ENCODE measurements at regions not wholly inside any gene's neighbourhood (a gene's known extent, or its start where the extent isn't known, plus 50 kb on each side); places are given as distances from the start of the nearest gene placed in this dataset.

- in situ Hi-C loops (cut with MboI; ENCODE audit: low pct_unique_long_range_greater_than_20kb, low sequenced_read_pairs, unreplicated experiment) = no loop called here
Observed at GRCh38 chr9:11432361-11432760, 819.6 kb upstream of the PTPRD start.

GRCh38 chr9:11443631-11444030 lies 830.8 kb upstream of the PTPRD start:
- TF ChIP-seq CTCF (IDR thresholded peaks at IDR 0.05; ENCODE audit: extremely low read depth, insufficient read depth, missing control alignments) = no peak
- no peak for DNase-seq (ENCODE audit: low spot score)
- in situ Hi-C loops (cut with MboI; ENCODE audit: low pct_unique_long_range_greater_than_20kb, low sequenced_read_pairs, unreplicated experiment) = no loop called here

More at GRCh38 chr9:11432361-11432760, 819.6 kb upstream of the PTPRD start:
- TF ChIP-seq CTCF (IDR thresholded peaks at IDR 0.05; ENCODE audit: extremely low read depth, insufficient read depth, missing control alignments) = no peak
- no peak for DNase-seq (ENCODE audit: low spot score)

GRCh38 chr9:11457825-11458790 lies 845.3 kb upstream of the PTPRD start:
- DNase-seq (ENCODE audit: low spot score) = no peak
- TF ChIP-seq CTCF (IDR thresholded peaks at IDR 0.05; ENCODE audit: extremely low read depth, insufficient read depth, missing control alignments) = no peak
- in situ Hi-C loops (cut with MboI; ENCODE audit: low pct_unique_long_range_greater_than_20kb, low sequenced_read_pairs, unreplicated experiment) = no loop called here

- in situ Hi-C loops (cut with MboI; ENCODE audit: low pct_unique_long_range_greater_than_20kb, low sequenced_read_pairs, unreplicated experiment) = no loop called here
- no peak for TF ChIP-seq CTCF (IDR thresholded peaks at IDR 0.05; ENCODE audit: extremely low read depth, insufficient read depth, missing control alignments)
- DNase-seq (ENCODE audit: low spot score) = no peak
Observed at GRCh38 chr9:11469745-11470144, 856.9 kb upstream of the PTPRD start.

GRCh38 chr9:11471321-11471720 lies 858.5 kb upstream of the PTPRD start:
- DNase-seq (ENCODE audit: low spot score) = no peak
- in situ Hi-C loops (cut with MboI; ENCODE audit: low pct_unique_long_range_greater_than_20kb, low sequenced_read_pairs, unreplicated experiment) = no loop called here
- no peak for TF ChIP-seq CTCF (IDR thresholded peaks at IDR 0.05; ENCODE audit: extremely low read depth, insufficient read depth, missing control alignments)

- no peak for TF ChIP-seq CTCF (IDR thresholded peaks at IDR 0.05; ENCODE audit: extremely low read depth, insufficient read depth, missing control alignments)
- no peak for DNase-seq (ENCODE audit: low spot score)
- in situ Hi-C loops (cut with MboI; ENCODE audit: low pct_unique_long_range_greater_than_20kb, low sequenced_read_pairs, unreplicated experiment) = no loop called here
Observed at GRCh38 chr9:11500780-11501179, 888.0 kb upstream of the PTPRD start.

Data from GM13977 (cell line).